NCI-H1694 treated with DMSO at 0.1 percent for 48 hours (cell line): ENCODE measurements at regions not wholly inside any gene's neighbourhood (a gene's known extent, or its start where the extent isn't known, plus 50 kb on each side); places are given as distances from the start of the nearest gene placed in this dataset.
"Not testable (repeated sequence)": the region's sequence is repeated elsewhere in the genome, so short reads cannot be mapped to it uniquely, and the experiment has no call there.

ENCODE experiments used
- DNase-seq: peaks from one replicate; lab custom pipeline; 2025; lab: John Stamatoyannopoulos, UW

- no peak for DNase-seq
These were observed 785.3 kb downstream of the MCTP2 start for GRCh38 chr15:95016511-95017229.

DNA sequence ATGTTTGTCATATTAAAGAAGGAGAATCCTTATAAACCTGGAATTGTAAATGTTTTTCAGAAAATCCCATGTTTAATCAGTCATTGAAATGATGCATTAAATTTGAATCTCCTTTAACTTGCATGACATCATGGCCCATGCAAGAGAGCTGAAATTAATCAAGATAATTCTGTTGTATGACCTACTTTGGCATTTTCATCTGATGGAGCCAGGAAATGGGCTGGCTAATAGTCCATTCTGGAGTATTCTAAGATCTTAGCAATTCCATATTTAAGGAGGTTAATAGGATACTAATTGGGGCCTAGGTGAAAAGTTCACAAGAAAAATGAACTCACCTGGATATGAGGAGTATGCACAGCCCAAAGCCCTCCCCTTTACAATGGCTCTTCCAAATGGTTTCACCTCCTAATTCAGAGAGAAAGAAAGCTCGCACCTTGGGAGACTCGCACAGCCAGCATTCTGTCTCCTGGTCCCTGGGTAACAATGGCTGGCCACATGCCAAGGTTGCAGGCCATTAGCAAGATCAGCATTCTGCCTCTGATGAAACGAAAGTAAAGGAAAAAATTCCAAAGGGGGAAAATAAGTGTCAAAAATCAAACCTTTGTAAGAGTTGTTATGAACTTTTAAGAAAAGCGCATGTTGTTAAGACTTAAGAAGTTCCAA is 786.4 kb downstream of the MCTP2 start:
- no peak for DNase-seq

GRCh38 chr15:95018888-95019545 is 787.7 kb downstream of the MCTP2 start:
- no peak for DNase-seq

GRCh38 chr15:95019907-95020306 is 788.5 kb downstream of the MCTP2 start:
- no peak for DNase-seq

DNA sequence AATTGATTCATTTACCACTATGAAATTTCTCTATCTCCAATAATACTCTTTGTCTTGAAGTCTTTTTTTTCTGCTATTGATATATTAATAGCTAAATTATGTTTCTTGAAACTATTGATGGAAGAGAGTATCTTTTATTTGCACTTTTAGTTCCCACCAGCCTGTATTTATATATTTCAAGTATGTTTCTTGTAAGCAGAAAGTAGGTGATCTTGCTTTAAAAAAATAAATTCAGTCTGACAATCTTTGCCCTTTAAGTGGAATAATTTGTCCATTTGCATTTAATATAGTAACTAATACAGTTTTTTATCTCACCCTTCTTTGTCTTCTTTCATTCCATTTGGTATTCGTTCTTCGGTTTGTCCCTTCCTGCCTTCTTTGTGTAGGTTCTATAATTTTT is 790.5 kb downstream of the MCTP2 start:
- DNase-seq: no peak

DNA sequence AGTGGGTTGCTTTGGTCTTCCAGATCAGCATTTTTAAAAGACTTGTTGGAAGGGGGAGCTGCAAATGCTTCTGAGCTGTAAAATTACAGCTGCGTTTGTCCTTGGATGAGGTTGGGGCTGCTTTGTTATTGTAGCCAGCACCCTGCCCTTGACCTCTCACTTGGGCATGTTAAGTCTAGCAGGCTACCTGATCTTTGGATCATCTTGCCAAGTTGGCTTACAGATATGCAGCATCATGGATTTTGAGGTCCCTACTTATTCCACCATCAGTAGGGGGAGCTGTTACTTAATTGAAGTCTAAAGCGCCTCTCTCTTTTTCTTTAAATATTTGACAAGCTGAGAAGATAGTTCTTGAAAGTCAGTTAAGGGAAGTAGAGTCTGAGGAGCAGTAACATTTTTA is 793.0 kb downstream of the MCTP2 start:
- no peak for DNase-seq

DNA sequence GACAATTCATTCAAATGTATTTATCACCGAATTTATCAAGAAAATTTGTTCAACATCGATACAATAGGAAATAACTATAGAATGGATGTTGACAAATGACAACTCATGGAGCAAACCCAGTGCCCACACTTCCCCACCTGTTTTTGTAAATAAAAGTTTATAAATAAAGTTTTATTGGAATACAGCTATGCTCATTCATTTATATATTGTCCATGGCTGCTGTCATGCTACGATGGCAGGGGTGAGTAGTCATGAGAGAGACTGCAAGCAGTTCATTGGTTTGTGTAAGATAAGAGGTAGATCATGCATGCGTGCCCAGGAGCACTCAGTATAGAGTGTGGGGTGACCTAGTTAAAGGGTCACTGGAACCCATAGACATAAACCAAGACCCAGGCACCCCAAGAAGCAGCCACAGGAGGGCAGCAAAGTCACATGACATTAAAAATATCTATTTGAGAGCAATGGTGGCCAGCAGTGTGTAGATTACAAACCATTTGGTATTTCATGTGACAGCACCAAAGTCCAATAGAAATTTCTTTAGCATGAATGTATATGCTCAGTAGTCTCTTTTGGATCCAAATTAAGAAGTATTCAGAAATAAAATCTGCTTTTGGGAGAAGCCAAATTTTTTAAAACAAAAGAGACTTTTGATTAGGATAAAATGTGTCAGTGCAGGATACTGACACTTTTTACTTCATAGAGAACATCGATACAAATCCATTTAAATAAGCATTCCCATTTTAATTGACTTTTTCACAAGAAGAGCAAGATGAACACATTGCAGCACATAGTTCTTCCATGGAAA is 794.8 kb downstream of the MCTP2 start:
- DNase-seq: no peak

DNA sequence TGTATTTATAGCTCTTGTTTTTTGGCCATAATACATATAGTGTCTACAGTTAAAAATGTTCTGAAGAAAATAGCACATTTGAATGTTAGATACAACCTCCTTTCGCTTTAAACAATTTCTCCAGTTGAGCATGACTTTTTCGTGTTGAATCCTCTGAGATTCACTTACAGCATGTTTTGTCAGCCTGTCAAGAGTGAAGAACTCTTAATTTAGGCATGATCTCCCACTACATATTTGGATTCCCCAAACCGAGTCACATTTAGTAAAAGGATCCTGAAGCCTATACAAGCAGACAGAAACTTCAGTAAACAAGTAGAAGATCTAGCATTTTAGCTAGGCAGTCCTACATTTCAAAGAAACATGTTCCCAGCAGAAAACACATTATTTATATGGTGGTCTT is 796.6 kb downstream of the MCTP2 start:
- DNase-seq: no peak

DNA sequence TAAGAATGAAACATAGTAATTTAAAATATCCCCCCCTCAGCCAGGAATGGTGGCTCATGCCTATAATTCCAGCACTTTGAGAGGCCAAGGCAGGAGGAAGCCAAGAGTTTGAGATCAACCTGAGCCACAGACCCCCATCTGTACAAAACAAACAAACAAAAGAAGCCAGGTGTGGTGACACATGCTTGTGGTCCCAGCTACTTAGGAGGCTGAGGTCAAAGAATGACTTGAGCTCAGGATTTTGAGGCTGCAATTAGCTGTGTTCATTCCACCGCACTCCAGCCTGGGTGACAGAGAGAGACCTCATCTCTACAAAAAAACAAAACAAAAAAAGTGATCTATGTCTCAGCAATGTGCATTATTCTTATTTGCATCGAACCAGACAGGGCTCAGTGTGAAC is 800.8 kb downstream of the MCTP2 start:
- DNase-seq: no peak

DNA sequence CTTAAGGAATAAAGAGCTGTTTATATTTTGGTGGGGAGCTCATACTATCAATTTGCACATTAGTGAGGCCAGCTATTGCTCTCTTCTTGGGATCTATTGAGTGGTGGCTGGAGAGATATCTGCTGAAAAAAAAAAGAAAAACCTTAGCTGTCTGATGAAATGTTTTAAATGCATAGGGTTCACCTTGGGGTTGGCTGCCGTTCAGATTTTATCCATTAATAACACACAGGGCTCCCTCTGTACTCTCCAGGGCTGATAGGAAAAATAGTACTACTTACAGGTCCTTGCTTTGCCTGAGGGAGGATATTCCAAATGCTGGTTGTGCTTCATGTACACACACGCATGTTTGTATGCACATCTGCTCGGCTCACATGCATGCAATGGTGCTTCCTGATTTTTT is 803.7 kb downstream of the MCTP2 start:
- no peak for DNase-seq

DNA sequence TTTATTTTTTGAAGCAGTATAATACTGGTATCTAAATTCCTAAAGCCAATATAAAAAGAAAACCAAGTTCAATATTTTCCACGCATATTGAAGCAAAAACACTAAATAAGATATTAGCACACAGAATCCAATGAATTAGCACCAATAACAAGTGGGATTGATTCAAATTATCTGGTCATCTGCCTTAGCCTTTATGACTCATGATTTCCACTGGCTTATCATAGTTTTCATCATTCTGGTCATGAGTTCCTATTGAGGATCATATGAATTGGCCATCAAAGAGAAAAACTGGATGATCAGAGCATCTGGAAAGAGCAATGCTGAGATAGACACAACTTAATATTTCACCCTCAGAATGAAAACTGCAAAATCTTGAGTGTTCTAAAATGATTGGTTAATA is 809.9 kb downstream of the MCTP2 start:
- no peak for DNase-seq

DNA sequence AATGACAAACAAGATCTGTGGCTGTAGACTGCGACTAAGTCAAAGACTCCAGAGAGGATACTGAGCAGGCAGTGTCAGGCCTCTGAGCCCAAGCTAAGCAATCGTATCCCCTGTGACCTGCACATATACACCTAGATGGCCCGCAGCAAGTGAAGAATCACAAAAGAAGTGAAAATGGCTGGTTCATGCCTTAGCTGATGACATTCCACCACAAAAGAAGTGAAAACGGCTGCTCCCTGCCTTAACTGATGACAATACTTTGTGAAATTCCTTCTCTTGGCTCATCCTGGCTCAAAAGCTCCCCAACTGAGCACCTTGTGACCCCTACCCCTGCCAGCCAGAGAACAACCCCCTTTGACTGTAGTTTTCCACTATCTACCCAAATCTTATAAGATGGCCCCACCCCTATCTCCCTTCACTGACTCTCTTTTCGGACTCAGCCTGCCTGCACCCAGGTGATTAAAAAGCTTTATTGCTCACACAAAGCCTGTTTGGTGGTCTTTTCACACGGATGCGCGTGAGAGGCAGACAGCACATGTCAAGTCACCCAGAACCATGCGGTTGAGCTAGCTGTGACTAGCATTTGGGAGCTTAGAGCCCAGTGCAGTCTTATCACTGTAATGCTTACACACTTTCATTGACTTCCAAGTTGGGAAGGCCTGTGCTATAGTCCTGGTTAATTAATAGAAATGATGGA is 812.0 kb downstream of the MCTP2 start:
- DNase-seq: not testable (repeated sequence)

GRCh38 chr15:95043933-95044313 is 812.6 kb downstream of the MCTP2 start:
- no peak for DNase-seq

GRCh38 chr15:95044745-95045417 is 813.5 kb downstream of the MCTP2 start:
- no peak for DNase-seq

- DNase-seq: no peak
These were observed 820.5 kb downstream of the MCTP2 start for GRCh38 chr15:95051861-95052260.

GRCh38 chr15:95059346-95059905 is 828.1 kb downstream of the MCTP2 start:
- no peak for DNase-seq

GRCh38 chr15:95068701-95069521 is 837.5 kb downstream of the MCTP2 start:
- no peak for DNase-seq

- no peak for DNase-seq
These were observed 844.7 kb downstream of the MCTP2 start for GRCh38 chr15:95075792-95076677.

- no peak for DNase-seq
These were observed 845.3 kb downstream of the MCTP2 start for GRCh38 chr15:95076678-95076990.
